ENCODE measurements at regions not wholly inside any gene's neighbourhood (a gene's known extent, or its start where the extent isn't known, plus 50 kb on each side); places are given as distances from the start of the nearest gene placed in this dataset.

DNA sequence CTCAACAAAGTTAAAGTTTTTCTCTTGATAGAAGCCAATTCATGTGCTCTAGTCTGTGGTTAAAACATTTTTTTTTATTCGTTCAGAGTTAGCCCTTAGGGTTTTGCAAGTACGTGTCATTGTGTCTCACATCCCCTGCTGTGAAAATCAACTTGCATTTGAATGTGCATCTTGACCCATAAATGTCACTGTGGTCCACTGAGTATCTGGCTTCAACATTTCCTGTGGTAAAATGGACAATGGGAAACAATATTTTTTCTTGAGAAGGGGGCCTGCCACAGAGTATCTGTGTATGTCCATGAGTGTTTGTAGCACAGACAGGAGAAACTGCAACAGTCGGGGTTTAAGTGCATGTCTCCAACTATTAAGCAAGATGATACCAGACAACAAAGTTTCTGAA, 554.8 kb upstream of the TENM3 start:
- DNase-seq: no peak

DNA sequence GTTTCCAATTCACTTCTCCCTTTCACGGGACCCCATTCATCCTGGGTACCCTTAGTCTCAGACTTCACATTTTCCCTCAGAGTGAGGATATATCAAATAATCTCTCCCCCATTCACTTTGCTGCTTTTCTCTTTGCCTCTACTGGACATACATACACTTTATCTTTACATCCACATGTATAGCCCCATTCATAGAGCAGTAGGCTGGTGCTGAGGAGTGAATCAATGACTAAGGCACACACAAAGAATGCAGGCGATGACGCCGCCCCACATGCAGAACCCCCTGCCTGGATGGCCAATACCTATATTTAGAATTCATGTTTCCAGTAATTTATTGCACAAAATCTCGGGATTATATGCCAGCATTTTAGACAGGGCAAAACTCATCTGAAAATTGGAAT, 554.3 kb upstream of the TENM3 start:
- no peak for DNase-seq

DNA sequence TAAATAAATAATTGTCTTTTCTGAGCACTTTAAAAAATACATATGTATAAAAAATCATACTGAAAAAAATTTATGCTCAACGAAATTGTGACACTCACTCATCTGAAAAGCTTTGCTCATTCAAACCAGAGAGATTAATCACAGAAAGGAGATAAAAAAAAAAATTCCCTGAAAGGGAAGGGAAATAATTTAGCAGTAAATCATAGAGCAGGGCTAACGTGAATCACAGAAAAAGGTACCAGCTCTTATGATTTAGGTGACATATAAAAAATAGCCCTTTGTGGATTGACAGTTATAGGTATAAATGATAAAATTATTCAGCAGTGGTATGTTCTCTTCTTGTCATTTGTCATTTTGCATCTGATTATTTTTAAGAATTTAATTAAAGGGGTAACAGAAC, 552.7 kb upstream of the TENM3 start:
- DNase-seq: no peak

DNA sequence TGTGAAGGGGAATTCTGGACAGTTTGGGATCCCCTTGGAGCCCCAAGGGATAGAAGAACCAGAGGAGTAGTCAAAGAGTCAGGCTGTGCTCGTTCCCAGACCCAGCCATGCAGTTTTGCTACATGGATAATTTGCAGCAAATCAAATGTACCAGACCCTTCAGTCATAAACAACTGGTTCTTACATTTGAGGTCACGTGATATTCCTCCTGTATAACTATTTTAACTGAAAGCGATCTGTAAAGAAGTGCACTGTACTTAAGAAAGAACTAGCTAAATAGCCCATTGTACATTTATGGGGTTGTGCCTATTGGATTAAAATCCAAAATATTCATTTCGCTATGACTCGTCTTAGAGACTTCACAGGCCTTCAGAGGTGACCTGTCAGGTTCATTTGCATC, 550.2 kb upstream of the TENM3 start:
- DNase-seq: no peak

DNA sequence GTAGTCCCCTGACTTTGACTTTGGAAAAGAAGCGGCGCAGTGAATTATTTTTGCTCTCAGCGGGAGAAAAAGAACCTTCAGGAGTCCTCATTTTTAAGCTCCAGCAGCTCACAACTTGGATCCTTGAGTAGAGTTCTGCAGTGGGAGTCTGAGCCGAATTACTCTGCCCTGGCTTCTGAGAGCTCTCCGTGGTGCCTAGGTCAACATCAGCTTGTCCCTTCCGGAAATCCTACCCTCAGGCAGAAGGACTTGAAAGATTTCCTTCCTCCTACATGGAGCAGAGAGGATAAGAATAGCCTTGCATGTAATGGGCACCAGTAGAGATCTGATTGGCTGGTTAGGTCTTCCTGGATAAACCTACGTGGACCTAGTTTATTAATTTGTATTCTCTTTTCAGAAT, 549.7 kb upstream of the TENM3 start:
- DNase-seq: no peak

DNA sequence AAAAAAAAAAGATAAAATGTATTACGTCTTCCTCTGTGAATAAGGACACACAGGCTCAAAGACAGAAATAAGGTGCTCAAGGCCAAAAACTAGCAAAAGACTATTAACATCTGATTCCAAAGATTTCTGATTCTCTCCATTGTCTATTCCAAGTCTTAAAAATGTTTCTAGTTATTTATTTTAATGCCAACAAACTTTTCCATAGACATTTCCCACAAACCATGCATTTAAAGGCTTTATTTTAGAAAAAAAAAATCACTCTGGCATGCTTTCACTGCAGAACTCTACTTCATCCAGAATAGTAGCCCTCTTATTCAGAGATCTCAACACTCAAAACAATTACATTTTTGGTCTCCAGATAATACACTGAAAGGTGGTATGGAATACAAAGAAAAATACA, 545.0 kb upstream of the TENM3 start:
- no peak for DNase-seq

DNA sequence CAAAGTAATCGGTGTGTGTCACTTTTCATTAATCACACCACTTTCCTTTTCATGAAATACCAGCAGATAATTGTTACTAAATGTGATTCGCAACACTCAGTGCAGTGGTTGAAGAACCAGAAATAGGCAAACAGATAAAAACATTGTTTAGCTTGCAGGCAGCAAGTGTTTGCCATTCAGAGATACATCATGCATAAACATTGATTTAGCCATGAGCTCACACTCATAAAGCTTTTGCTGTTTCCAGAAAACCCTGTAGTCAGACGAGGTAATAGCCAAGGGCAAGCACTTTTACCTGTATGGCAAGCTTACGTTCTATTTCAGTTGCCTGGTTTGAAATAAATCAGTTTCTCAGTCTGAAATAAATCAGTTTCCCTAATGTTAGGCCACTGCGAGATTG, 542.0 kb upstream of the TENM3 start:
- no peak for DNase-seq

DNA sequence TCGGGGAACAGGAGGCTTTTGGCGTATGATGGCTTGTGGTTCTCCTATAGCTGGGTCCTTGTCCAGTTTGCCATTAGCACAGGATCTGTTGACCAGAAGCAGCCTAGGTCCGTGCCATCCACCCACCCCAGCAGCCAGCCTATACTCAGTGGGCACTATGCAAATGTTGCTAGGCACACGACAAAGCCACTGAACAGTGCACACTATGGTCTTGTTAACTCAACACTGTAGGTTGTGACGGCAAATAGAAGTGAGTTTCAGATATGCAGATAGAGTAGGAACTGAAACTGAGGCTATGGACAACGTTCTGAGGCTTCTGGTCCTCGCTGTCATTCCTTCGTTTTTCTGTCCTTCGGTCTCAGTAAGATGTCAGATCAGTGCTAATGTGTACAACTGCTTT, 541.3 kb upstream of the TENM3 start:
- DNase-seq: no peak

DNA sequence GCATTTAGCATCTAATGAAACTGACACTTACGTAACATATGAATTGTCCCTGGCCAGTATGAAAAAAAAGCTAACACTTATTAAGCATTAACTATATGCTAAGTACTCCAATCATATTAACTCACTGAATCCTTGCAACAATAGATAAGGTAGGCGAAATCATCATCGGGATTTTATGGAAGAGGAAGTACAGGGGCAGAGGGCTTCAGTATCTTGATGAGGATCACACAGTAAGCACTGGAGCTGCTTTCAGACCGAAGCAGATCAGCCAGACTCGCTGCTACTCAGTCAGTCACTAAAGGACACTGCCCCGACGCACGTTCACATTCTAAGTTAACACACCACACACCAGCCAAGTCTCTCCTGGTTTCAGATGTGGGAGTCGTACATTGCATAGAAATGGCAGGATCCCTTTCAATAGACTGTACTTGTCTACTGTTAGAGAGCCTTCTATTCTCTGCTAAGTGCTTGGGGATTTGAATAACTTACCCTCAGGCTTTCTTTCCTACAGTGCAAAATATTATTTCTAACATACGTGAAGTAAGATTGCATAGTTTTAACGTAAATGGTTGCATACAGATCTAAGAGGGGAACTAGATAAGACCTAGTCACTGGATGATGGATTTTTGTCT, 540.2 kb upstream of the TENM3 start:
- DNase-seq: no peak

DNA sequence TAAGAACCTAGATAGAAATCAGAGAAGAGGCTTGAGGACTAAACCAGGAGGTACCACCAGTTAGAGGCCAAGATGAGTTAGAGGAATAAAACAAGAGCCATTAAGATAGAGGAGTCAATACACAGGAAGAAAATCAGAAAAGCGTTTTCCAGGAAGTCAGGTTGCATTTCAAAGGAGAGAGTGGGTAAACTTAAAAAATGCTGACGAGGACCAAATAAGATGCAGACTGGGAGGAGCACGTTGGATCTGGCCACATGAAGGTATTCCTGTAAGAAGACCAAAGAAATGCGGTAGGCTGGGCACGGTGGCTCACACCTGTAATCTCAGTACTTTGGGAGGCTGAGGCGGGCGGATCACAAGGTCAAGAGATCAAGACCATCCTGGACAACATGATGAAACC, 533.1 kb upstream of the TENM3 start:
- DNase-seq: no peak

DNA sequence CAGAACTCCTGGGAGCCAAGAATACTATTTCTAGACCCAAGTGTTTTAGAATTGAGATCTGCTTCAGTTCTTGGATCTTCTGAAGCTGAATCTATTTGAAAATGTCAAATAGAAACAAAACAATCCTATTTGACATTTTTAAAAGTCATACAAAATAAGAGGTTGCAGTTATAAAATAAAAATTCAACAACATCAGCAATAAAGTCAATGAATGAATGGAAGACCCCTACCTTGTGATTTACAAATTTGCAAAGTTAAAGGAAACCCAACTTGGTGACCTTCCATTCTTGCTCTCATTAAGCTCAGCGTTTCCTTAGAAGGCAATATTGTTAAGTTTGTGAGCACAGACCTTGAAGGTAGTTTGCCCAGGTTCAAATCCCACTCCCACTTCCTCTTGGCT, 531.8 kb upstream of the TENM3 start:
- no peak for DNase-seq

DNA sequence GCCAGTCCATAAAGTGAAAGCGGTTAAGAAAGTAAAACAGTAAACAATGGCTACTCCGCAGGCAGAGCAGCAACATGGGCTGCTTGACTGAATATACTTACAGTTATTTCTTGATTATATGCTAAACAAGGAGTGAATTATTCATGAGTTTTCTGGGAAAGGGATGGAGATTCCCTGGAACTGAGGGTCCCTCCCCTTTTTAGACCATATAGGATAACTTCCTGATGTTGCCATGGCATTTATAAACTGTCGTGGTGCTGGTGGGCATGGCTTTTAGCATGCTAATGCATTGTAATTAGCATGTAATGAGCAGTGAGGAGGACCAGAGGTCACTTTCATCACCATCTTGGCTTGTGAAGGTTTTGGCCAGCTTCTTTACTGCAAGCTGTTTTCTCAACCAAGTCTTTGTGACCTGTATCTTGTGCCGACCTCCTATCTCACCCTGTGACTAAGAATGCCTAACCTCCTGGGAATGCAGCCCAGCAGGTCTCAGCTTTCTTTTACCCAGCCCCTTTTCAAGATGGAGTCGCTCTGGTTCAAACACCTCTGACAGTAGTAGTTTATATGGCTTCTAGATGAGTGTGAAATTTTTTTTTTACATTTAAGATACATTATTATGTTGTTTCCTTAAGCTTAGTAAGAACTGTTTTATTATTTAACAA, 514.8 kb upstream of the TENM3 start:
- no peak for DNase-seq

DNA sequence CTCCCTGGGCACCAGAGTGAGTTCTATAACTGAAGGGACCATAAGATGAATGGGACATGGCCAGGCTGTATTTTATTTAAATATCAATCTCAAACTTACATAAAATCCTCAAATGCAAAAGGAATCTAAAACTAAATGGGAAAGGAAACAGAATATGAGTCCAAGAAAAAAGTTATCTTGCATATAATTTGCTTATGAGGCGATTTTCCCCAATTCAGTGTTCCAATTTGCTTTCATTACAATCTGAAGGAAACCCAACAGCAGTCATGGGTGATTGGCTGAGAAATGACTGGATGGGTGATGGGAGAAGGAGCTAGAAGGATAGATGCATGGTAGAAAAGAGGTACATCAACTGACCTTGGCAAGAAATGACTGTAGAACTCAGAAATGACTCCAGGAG, 511.3 kb upstream of the TENM3 start:
- DNase-seq: no peak

DNA sequence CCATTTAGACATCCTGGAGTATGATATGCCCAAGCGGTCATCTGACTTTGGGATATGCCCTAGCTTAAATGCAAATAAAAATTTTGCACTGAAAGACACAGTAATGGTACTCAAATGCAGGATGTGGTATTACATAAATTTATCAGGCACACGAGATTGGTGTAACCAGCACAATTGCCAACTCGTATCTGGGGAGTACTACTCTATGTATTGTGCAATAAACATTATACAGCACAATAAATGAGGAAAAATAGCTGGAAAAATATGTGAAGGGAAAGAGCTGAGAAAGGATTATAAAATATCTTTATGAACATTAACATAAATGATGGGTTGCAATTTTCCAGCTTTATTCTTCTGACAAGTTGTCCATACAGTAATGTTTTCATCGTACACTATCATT, 505.5 kb upstream of the TENM3 start:
- no peak for DNase-seq

DNA sequence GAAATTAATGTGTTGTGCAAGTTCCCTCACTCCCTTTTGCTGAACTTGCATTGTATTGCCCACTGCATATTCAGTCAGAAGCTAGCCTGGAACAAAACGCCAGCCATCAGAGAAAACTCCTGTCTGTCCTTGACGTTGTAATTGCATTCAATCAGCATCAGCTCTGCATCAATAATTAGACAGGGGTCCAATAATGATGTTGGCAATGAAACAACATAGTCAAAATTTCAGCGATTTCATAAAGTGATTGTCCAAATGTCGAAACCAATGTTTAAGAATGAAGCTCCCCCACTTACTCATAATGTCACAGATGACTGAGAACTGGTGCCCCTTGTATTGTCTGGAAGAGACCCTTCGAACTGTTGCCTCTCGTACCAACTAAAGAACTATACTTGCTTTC, 504.2 kb upstream of the TENM3 start:
- DNase-seq: no peak

DNA sequence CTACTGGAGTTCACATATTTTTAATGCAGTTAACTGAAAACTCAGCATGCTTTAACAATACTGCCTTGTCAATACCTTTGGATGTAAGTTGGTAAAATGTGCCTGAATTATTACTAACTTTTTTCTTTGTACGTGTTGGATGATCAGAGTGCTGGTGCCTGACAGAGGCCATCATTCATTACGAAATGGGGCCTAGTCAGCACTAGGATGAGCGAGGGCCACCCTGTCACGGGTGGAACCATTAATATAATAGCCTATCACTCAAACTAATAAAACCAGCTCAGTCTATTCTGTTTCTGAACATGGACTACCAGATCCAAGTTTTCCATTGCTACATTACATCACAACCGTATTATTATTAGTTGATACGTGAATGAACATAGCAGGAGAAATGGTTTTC, 501.7 kb upstream of the TENM3 start:
- DNase-seq: no peak

DNA sequence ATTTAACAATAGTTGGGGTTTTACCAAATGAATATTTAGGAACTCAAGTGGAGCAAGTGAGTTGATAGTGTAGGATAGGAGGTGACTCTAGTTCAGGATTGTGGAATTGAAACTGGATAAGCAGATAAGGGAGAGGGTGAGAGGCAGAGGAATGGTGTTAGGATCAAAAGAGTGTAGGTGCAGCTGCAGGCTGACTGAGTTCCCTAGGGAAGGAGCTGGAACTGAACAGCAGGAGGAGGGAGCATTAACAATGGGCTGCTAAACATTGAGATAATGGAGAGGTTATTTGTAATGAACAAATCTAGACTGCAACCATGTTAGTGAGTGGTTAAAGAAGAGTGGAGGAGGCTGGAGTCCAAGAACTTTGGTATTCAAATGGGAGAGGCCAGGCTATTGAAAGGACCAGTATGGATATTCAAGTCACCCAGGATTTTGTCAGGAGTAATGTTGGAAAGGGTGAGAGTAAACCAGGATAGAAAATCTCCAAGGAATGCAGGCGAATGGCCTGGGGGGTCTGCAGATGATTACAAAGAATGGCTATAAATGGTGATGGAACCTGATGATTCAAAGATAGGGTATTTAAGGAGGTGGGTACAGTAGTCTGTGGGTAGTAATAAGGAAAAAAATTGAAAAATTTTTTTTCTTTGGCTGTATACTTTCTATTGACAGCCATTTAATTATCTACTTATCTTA, 497.1 kb upstream of the TENM3 start:
- DNase-seq: no peak

DNA sequence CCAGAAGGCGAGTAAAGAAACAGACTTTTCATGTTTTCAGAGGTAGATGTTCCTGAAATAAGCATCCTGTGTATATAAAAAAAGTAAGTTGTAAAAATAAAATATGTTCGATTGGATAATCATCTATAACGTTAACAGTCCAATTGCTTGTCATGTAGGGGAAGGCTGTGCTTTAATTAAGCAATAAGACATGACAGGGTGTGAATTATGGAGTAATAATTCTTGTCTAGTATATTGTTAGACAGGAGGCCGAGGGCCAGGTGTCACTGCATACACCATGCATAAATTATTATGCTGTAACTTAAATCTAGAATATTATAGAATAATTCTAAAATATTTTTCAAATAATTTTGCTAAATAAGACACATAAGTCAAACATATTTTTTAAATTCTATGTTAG, 494.6 kb upstream of the TENM3 start:
- no peak for DNase-seq

DNA sequence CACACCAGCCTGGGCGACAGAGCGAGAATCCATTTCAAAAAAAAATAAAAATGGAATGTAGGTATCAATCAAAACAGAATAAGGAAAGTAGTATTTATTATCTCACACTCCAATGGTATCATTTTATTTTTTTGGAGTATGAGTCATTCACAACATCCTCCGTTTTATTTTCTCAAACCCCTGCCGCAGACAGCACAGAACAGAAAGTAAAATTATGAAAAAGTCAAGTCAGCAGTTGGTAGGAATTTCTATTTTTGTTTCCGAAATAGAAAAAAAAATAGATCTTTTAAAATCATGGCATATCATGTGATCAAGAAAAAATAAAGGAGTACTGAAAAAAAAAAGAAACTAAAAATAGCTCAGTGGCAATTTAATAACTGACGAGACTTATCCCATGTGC, 490.7 kb upstream of the TENM3 start:
- no peak for DNase-seq

DNA sequence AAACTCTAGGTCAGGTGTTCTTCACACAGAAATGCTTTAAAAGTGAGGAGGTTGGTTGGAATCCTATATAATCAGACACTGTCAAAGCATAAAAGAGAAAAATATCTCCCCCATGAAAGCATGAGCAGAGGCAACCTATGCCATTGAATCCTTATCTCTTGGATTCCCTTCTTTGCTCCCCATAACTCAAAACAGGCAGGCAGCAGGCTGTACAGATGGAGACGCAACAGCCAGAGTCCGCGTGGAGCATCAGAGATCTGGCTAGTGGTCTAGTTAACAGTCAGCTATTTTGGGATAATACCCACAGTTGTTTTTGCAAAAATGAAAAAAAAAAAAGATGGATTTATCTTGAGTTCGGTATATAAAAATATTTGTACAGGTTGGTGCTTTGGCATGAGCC, 490.0 kb upstream of the TENM3 start:
- no peak for DNase-seq

DNA sequence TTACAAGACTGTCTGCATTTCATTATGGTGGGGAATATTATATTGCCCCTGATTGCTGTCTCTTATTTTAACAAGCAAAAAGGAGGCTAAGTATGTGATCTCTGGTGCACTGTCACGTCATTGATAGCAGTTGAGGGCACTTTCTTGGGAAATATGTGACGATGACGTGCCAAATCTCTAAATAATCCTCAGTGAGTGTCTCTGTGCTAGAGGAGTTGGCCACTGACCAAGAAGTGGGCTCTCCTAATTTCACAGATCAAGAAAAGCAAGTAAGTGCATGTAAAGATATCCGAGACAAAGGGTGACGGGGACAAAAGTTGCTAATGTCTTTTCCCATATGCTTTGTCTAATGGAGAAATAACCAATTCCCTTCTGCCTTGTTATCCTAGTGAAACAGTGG, 487.4 kb upstream of the TENM3 start:
- DNase-seq: no peak

DNA sequence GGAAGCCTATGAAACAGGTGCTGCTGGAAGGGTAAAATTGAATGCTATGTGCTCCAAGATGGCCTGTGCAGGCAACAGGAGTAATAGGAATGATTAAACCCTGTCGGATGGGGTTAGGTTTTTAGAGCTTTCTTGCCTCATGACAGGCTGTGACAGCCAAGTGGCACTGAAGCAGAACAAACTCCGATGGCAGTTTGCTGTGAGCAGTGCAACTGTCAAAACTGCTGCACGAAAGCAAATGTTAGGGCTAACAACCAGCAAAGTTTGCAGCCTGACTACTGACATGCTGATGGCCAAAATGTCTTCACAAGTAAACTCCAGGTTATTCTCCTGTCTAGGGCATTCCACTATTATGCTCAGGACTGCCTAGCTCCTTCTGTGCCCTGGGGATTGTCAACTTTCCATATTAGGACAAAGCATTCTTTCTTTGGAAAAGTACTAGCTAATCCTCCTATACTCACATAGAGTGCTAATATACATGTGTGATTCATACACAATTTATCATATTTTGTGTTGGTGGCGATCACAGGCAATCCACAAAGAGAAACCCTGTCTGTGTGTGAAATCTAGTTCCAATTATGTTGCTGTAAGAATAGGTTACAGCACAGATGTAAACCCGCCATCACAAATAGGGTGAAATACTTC, 486.6 kb upstream of the TENM3 start:
- no peak for DNase-seq

DNA sequence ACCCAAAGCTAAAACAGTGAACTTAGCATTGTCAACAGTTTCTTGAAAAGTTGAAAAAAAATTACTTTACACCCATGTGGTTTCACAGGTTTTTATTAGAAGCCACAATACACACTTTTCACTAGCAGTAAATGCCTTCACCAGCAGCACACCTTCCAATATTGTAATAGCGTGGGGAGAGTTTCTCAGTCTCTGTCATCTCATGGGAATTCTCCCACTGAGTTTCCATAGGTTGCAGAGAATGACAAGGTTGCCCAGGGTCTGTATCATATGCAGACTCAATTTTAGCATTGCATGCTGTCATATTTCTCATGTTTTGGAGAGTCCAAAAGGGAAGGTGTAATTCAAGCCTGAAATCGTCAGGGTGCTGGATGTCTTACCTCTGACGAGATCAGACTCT, 486.1 kb upstream of the TENM3 start:
- DNase-seq: no peak
